ENCODE measurements at regions not wholly inside any gene's neighbourhood (a gene's known extent, or its start where the extent isn't known, plus 50 kb on each side); places are given as distances from the start of the nearest gene placed in this dataset.
A peak's percentile ranks its signal among the peaks of the same experiment; 100 is the strongest.

DNA sequence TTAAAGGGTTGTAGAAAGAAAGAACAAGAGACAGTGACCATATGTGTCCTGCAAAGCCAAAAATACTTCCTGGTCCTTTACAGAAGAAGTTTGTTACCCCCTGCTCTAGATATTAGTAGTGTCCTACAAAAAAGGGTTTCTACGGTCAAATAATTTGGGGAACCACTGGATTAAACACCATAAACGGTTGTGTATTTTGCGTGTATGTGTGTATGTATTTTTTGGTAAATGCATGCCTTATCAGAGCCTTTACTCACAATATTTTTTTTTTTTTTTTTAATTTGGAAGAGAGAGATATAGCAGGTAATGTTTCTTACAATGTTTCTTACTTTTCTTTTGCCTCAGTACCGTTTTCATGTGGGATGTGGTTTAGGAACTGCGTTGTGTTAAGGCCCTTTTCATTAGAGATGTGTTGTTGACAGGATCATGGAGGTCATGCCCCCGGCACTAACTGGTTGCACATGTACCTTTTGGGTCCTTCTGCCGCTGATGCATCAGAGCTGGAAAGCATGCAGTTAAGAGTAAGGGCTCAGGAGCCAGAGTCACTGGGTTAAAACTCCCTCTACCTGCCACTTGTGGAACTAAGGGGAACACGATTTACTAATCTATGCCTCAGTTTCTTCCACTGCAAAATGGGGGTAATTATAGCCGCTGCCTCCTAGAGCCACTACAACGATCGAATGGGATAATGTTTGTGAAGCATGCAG is 234.6 kb upstream of the KAZN start:
- H3K4me3 ChIP-seq (replicated peaks; ENCODE audit: low read depth, low read length): no peak overlapping the region
- no peak for TF ChIP-seq CTCF (IDR thresholded peaks at IDR 0.05; ENCODE audit: low read length, missing control alignments)
- DNase-seq (ENCODE audit: low read depth): no peak

- no peak overlapping the region for H3K4me3 ChIP-seq (replicated peaks; ENCODE audit: low read depth, low read length)
- TF ChIP-seq CTCF (IDR thresholded peaks at IDR 0.05; ENCODE audit: low read length, missing control alignments): no peak
- no peak for DNase-seq (ENCODE audit: low read depth)
These were observed 233.0 kb upstream of the KAZN start for GRCh38 chr1:14365301-14365988.

DNA sequence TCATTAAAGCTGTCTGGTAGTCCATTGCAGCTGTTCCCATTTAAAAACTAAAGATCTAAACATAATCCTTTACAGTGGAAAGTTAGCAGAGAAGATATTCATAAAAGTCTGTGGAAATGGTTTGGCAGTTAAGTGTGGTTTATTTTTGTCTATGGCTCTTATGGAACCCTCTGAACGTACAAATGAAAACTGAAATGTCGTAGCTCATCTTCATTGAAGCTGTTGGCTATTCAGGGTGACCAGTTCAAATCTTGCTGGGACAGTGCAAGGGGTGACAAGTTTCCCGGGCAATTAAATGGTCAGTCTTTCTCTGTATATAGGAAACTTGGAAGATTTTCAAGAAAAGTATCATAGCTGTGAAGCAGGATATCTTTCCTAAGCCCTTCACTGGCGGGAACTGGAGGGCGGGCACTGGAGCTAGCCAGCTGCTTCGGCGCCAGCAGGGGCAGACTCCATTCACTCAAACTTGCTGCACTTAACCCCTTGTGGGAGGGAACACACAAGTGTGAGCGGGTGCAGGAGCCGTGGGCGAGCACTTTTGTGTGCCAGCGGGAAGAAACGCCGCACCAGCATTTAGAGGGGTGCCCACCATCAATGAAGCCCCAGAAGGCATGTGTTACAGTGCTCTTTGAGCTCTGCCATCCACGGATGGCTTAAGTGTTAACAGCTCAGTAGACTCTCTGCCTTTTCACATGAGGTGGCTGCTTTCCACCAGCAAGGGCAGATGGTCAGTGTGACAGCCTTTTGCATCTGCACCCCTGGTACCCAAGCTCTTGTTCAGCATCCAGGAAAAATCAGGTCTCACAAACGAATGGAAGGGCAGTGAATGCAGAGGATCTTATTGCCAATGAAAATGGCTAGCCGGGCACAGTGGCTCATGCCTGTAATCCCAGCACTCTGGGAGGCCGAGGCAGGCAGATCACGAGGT is 232.1 kb upstream of the KAZN start:
- TF ChIP-seq CTCF (IDR thresholded peaks at IDR 0.05; ENCODE audit: low read length, missing control alignments): no peak
- DNase-seq (ENCODE audit: low read depth): peak; percentile 5
- no peak overlapping the region for H3K4me3 ChIP-seq (replicated peaks; ENCODE audit: low read depth, low read length)

DNA sequence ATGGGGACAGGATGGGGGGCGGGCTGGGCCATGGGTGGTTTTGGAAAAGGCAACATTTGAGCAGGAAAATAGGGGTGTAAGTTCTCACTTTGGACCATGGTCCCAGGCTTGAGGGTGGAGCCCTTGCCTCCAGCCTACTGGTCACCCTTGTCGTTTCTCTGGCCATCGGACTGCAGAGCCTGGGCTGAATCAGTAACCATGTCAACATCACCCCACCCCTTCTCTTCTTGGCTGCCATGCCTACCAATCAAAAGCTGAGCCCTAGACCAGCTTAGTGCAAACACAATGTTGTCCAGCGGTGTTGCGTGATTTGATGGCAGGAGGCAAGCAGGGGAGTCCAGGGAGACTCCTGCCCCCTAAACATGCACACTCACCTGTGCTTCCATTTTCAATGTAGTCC is 231.0 kb upstream of the KAZN start:
- no peak for TF ChIP-seq CTCF (IDR thresholded peaks at IDR 0.05; ENCODE audit: low read length, missing control alignments)
- no peak for DNase-seq (ENCODE audit: low read depth)
- H3K4me3 ChIP-seq (replicated peaks; ENCODE audit: low read depth, low read length): no peak overlapping the region

DNA sequence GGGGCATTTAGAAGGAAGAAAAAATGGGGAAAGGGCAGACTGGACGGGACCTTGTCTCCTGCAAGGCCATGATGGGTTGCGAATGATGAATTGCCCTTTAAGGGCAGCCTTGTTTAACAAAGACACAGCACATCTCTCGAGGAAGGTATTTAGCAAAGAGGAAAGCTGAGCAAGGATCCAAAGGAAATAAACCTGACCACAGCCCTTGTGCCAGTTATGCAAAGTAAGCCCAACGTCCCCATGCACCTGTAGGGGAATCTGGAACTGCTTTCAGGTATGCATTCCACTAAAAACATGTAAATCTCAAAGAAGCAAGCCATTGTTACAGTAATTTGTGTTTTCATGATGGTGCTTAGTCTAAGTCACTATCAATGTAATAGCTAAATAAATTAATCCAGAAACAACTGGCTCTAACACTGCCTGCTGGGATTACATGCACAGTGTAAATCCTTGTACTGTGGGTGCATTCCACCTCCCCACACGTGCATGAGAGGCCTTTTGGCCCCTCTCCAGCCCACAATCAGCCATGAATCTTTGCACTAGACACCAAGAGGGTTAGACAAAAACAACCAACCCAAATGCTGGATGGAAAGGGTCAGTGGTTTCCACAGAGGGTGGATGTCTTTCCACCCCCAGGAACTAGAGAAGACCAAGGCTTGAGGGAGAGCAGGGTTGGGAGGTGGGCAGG is 228.8 kb upstream of the KAZN start:
- no peak for DNase-seq (ENCODE audit: low read depth)
- H3K4me3 ChIP-seq (replicated peaks; ENCODE audit: low read depth, low read length): no peak overlapping the region
- no peak for TF ChIP-seq CTCF (IDR thresholded peaks at IDR 0.05; ENCODE audit: low read length, missing control alignments)

DNA sequence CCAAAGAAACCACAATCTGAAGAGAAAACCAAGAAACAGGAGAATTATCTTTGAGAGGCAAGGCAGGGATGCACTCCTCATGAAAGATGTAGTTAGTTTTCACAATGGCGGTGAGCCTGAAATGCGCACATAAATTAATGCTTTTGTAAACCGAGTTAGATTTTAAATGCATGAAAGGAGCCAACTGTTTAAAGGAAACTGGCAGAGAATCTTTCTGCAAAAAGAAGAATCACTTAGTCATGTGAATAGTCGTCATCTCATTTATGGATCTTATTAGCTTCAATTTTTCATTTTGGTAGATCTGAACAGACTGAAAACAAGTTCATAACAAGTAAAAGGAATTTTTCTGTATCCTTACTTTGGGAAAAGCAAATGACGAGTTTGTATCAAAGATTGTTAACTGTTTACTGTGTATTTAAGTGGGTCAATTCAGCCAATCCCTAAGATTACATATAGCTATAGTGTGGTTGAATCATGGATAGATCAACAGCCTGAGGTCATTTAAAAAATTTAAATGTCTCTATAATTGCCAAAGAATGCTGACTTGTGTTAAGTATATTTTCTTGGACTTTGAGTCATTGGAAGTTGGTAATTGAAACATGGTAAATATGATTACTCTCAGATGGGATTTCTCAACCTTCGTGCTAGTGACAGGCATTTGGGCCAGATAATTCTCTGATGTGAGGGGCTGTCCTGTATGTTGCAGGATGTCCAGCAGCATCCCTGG is 226.6 kb upstream of the KAZN start:
- H3K4me3 ChIP-seq (replicated peaks; ENCODE audit: low read depth, low read length): no peak overlapping the region
- no peak for TF ChIP-seq CTCF (IDR thresholded peaks at IDR 0.05; ENCODE audit: low read length, missing control alignments)
- DNase-seq (ENCODE audit: low read depth): no peak
